ENCODE measurements at regions not wholly inside any gene's neighbourhood (a gene's known extent, or its start where the extent isn't known, plus 50 kb on each side); places are given as distances from the start of the nearest gene placed in this dataset.

GRCh38 chr7:50220273-50220672 lies 84.2 kb upstream of the IKZF1 start:
- no peak overlapping the region for H3K4me3 Mint-ChIP-seq (ENCODE audit: unreplicated experiment)
- H3K27ac Mint-ChIP-seq (ENCODE audit: unreplicated experiment): no peak overlapping the region
- no peaks in the 10 kb centered on the region for H3K36me3 Mint-ChIP-seq (ENCODE audit: low read depth)
- DNase-seq (ENCODE audit: low spot score): no peak
- H3K4me1 Mint-ChIP-seq (ENCODE audit: low read depth): no peaks in the 10 kb centered on the region
- TF ChIP-seq, protein P1, sequence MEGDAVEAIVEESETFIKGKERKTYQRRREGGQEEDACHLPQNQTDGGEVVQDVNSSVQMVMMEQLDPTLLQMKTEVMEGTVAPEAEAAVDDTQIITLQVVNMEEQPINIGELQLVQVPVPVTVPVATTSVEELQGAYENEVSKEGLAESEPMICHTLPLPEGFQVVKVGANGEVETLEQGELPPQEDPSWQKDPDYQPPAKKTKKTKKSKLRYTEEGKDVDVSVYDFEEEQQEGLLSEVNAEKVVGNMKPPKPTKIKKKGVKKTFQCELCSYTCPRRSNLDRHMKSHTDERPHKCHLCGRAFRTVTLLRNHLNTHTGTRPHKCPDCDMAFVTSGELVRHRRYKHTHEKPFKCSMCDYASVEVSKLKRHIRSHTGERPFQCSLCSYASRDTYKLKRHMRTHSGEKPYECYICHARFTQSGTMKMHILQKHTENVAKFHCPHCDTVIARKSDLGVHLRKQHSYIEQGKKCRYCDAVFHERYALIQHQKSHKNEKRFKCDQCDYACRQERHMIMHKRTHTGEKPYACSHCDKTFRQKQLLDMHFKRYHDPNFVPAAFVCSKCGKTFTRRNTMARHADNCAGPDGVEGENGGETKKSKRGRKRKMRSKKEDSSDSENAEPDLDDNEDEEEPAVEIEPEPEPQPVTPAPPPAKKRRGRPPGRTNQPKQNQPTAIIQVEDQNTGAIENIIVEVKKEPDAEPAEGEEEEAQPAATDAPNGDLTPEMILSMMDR (IDR thresholded peaks at IDR 0.05): no peak
- no peaks in the 10 kb centered on the region for H3K27me3 Mint-ChIP-seq (ENCODE audit: low read depth)
- peaks cover 14% of the 10 kb centered on the region for H3K9me3 Mint-ChIP-seq (ENCODE audit: low read depth)

GRCh38 chr7:50217821-50218281 lies 86.7 kb upstream of the IKZF1 start:
- H3K4me1 Mint-ChIP-seq (ENCODE audit: low read depth): no peaks in the 10 kb centered on the region
- H3K36me3 Mint-ChIP-seq (ENCODE audit: low read depth): no peaks in the 10 kb centered on the region
- no peak overlapping the region for H3K27ac Mint-ChIP-seq (ENCODE audit: unreplicated experiment)
- H3K4me3 Mint-ChIP-seq (ENCODE audit: unreplicated experiment): no peak overlapping the region
- no peak for DNase-seq (ENCODE audit: low spot score)
- H3K9me3 Mint-ChIP-seq (ENCODE audit: low read depth): peaks cover 12% of the 10 kb centered on the region
- TF ChIP-seq, protein P1 (IDR thresholded peaks at IDR 0.05): no peak
- peaks cover 5% of the 10 kb centered on the region for H3K27me3 Mint-ChIP-seq (ENCODE audit: low read depth)

DNA sequence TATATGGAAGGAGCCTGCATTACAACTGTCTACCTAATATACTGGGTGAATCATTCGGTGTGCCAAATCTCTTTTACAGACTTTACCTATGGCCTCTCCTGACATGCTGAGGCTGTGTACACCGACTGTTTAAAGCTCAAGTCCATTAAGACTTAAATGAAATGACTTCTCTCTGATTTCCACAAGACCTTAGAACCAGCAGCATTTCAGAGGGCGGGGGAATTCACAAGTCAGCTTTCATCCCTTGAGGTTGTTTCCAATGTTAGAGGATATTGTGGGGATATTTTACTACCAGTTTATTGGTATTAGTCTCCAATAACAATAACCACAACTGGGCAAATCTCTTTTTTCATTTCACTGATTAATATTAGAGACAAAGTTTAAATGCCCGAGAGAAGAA lies 87.1 kb upstream of the IKZF1 start:
- DNase-seq (ENCODE audit: low spot score): no peak
- Mint-ChIP-seq H3K9me3 (ENCODE audit: low read depth) (peaks cover 9% of the 10 kb centered on the region), H3K4me1 (ENCODE audit: low read depth) (no peaks in the 10 kb centered on the region), H3K27me3 (ENCODE audit: low read depth) (peaks cover 7% of the 10 kb centered on the region), H3K36me3 (ENCODE audit: low read depth) (no peaks in the 10 kb centered on the region), H3K4me3 (ENCODE audit: unreplicated experiment) (no peak overlapping the region), H3K27ac (ENCODE audit: unreplicated experiment) (no peak overlapping the region)
- TF ChIP-seq, protein P1 (IDR thresholded peaks at IDR 0.05): no peak

GRCh38 chr7:50216626-50217025 lies 87.9 kb upstream of the IKZF1 start:
- H3K36me3 Mint-ChIP-seq (ENCODE audit: low read depth): no peaks in the 10 kb centered on the region
- peaks cover 3% of the 10 kb centered on the region for H3K9me3 Mint-ChIP-seq (ENCODE audit: low read depth)
- H3K27me3 Mint-ChIP-seq (ENCODE audit: low read depth): peaks cover 12% of the 10 kb centered on the region
- DNase-seq (ENCODE audit: low spot score): no peak
- H3K4me1 Mint-ChIP-seq (ENCODE audit: low read depth): no peaks in the 10 kb centered on the region
- H3K4me3 Mint-ChIP-seq (ENCODE audit: unreplicated experiment): no peak overlapping the region
- no peak overlapping the region for H3K27ac Mint-ChIP-seq (ENCODE audit: unreplicated experiment)
- TF ChIP-seq, protein P1 (IDR thresholded peaks at IDR 0.05): no peak

DNA sequence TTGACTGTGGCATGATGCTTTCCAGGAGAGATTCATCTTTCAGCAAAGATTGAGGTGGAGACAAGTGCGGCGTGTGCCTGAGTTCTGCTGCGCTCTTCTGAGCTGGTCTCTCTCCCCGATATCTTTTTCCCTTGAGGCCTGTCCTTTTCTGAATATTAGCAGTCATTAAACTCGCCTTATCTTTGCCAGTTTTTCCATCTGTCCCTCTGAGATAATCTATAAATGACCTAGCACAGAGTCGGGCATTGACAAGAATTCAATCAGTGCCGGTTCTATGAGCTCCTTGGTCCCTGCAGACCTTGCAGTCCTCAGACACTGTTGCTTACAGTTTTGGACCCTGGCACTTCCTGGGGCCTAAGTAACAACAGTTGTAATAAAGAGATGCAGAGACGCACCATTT lies 89.7 kb upstream of the IKZF1 start:
- Mint-ChIP-seq H3K27me3 (ENCODE audit: low read depth) (peaks cover 20% of the 10 kb centered on the region), H3K4me3 (ENCODE audit: unreplicated experiment) (no peak overlapping the region), H3K4me1 (ENCODE audit: low read depth) (no peaks in the 10 kb centered on the region), H3K9me3 (ENCODE audit: low read depth) (no peaks in the 10 kb centered on the region), H3K27ac (ENCODE audit: unreplicated experiment) (no peak overlapping the region), H3K36me3 (ENCODE audit: low read depth) (no peaks in the 10 kb centered on the region)
- TF ChIP-seq, protein P1 (IDR thresholded peaks at IDR 0.05): no peak
- no peak for DNase-seq (ENCODE audit: low spot score)

Data from chondrocyte (in vitro differentiated cells).